PC-3 (cell line): ENCODE measurements at regions not wholly inside any gene's neighbourhood (a gene's known extent, or its start where the extent isn't known, plus 50 kb on each side); places are given as distances from the start of the nearest gene placed in this dataset.

Experiments
- EZH2 ChIP-seq: fragments of 300-600 bp; sonication (generic); IDR thresholded peaks from one replicate; pipeline ENCODE4 v1.6.1; 2017; ENCODE audit warnings: antibody characterized with exemption, mild to moderate bottlenecking, low read length; ENCODE audit not compliant: unreplicated experiment
- EZH2phosphoT487 ChIP-seq: fragments of 300-600 bp; sonication (generic); IDR thresholded peaks from 2 replicates; pipeline ENCODE4 v1.6.1; 2018; ENCODE audit warnings: mild to moderate bottlenecking, antibody characterized with exemption, low read length, borderline replicate concordance
- TF ChIP-seq, protein P1 (sequence below): fragments of 300-600 bp; sonication (generic); conservative IDR thresholded peaks from 2 replicates; pipeline ENCODE4 v1.5.1; 2017; ENCODE audit warnings: antibody characterized with exemption, low read depth, mild to moderate bottlenecking, low read length

DNA sequence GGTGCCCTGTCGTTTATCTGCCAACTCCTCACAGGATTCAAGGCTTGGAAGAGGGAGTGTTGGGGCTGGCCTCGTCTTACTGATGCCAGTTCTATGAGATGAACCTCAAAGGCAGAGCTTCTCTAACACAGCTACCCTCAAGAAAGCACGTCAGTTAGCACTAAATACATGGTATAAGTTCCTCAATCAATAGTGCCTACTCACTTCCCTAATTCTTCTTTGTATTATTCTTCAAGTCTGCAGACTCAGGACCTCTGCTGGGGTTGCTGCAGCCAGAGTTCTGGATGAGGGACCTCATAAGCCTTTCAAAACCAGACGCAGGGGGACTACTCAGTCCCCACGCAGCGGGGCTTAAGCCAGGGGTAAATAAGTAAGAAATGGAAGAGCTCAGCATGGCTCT lies 118.3 kb downstream of the VPREB1 start:
- TF ChIP-seq, protein P1, sequence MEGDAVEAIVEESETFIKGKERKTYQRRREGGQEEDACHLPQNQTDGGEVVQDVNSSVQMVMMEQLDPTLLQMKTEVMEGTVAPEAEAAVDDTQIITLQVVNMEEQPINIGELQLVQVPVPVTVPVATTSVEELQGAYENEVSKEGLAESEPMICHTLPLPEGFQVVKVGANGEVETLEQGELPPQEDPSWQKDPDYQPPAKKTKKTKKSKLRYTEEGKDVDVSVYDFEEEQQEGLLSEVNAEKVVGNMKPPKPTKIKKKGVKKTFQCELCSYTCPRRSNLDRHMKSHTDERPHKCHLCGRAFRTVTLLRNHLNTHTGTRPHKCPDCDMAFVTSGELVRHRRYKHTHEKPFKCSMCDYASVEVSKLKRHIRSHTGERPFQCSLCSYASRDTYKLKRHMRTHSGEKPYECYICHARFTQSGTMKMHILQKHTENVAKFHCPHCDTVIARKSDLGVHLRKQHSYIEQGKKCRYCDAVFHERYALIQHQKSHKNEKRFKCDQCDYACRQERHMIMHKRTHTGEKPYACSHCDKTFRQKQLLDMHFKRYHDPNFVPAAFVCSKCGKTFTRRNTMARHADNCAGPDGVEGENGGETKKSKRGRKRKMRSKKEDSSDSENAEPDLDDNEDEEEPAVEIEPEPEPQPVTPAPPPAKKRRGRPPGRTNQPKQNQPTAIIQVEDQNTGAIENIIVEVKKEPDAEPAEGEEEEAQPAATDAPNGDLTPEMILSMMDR: no peak
- TF ChIP-seq EZH2 (no peak), EZH2phosphoT487 (no peak)
